ENCODE measurements at regions not wholly inside any gene's neighbourhood (a gene's known extent, or its start where the extent isn't known, plus 50 kb on each side); places are given as distances from the start of the nearest gene placed in this dataset.

- no peak overlapping the region for H3K27ac ChIP-seq (ENCODE audit: insufficient read depth, low read length)
- no peak overlapping the region for H2AK9ac ChIP-seq (replicated peaks; ENCODE audit: low read depth, low read length, poor library complexity)
- TF ChIP-seq CHD1 (IDR thresholded peaks at IDR 0.05; ENCODE audit: low read depth, low read length): no peak
- no peak for TF ChIP-seq ELK1 (IDR thresholded peaks at IDR 0.05; ENCODE audit: borderline replicate concordance, low read depth, low read length)
- no peak for TF ChIP-seq POLR2A (IDR thresholded peaks at IDR 0.05; ENCODE audit: low read depth, low read length)
- TF ChIP-seq CEBPB (IDR thresholded peaks at IDR 0.05; ENCODE audit: low read depth, low read length): no peak
- no peak for TF ChIP-seq MXI1 (IDR thresholded peaks at IDR 0.05; ENCODE audit: borderline replicate concordance, low read depth, low read length)
- TF ChIP-seq MAZ (IDR thresholded peaks at IDR 0.05; ENCODE audit: borderline replicate concordance, low read depth, low read length): no peak
- TF ChIP-seq CTCF (conservative IDR thresholded peaks at IDR 0.05; ENCODE audit: low read depth, low read length): no peak
- H2BK15ac ChIP-seq (ENCODE audit: low read depth, low read length): no peak overlapping the region
- H2BK20ac ChIP-seq (ENCODE audit: low read depth, low read length): no peak overlapping the region
- H3K9me3 ChIP-seq (ENCODE audit: control insufficient read depth, insufficient read depth, low read length): no peaks in the 10 kb centered on the region
- POLR2A ChIA-PET (ENCODE audit: unreplicated experiment): no interaction called here
- intact Hi-C loops (cut with micrococcal nuclease) (no loop called here), in situ Hi-C loops (cut with MboI; ENCODE audit: low sequenced_read_pairs) (no loop called here), dilution Hi-C loops (cut with HindIII; ENCODE audit: low sequenced_read_pairs, unreplicated experiment) (no loop called here)
- no peak overlapping the region for H2BK120ac ChIP-seq (ENCODE audit: low read depth, low read length)
- H3K14ac ChIP-seq (replicated peaks; ENCODE audit: low read depth, low read length): no peak overlapping the region
- H3K36me3 ChIP-seq (ENCODE audit: control insufficient read depth, insufficient read depth, low read length): no peaks in the 10 kb centered on the region
- no peak overlapping the region for H2AFZ ChIP-seq (replicated peaks; ENCODE audit: low read length, poor library complexity)
- H3K4ac ChIP-seq (ENCODE audit: low read depth, low read length): no peak overlapping the region
- H3K4me2 ChIP-seq (ENCODE audit: low read depth, low read length): no peak overlapping the region
- DNase-seq (no peak), ATAC-seq (ENCODE audit: low read depth) (no peak)
- no peaks in the 10 kb centered on the region for H4K20me1 ChIP-seq (ENCODE audit: insufficient read depth, low read length)
- H3K4me1 ChIP-seq (ENCODE audit: control insufficient read depth, insufficient read depth, low read length): peaks cover 2% of the 10 kb centered on the region
- no peaks in the 10 kb centered on the region for H3K27me3 ChIP-seq (ENCODE audit: control insufficient read depth, insufficient read depth, low read length)
- no peak overlapping the region for H3K23ac ChIP-seq (ENCODE audit: low read depth, low read length)
- WGBS, 2 experiments (ENCODE audit: extremely low coverage in 2 of 2, insufficient read length in 1 of 2): no CpG with 5 or more reads among the region's 3 CpGs
- no peak overlapping the region for H2AK5ac ChIP-seq (ENCODE audit: low read depth, low read length)
- BruUV-seq (replicated peaks): no TSS peak
- H3K9me1 ChIP-seq (ENCODE audit: insufficient read depth, low read length): no peaks in the 10 kb centered on the region
- no peak overlapping the region for H4K91ac ChIP-seq (ENCODE audit: insufficient read depth, low read depth, low read length)
- no peak overlapping the region for H4K5ac ChIP-seq (ENCODE audit: low read depth, low read length)
- CTCF ChIA-PET: no interaction called here
- H3K18ac ChIP-seq (ENCODE audit: low read depth, low read length): no peak overlapping the region
- no peak overlapping the region for H4K8ac ChIP-seq (ENCODE audit: low read depth in 2 of 2, low read length in 2 of 2)
- no peak overlapping the region for H3K56ac ChIP-seq (ENCODE audit: extremely low read depth, insufficient read depth, low read length)
- H3K4me3 ChIP-seq (ENCODE audit: insufficient read depth, low read depth, low read length): no peak overlapping the region
- H3K79me1 ChIP-seq (ENCODE audit: low read depth in 1 of 2, low read length in 2 of 2): no peaks in the 10 kb centered on the region
- H3K9ac ChIP-seq (ENCODE audit: low read depth, low read length): no peak overlapping the region
- no peak overlapping the region for H2BK5ac ChIP-seq (ENCODE audit: low read depth, low read length, poor library complexity, severe bottlenecking)
Observed at GRCh38 chr5:120361941-120362340, 102.2 kb upstream of the PRR16 start.
